HepG2 (cell line): ENCODE measurements at regions not wholly inside any gene's neighbourhood (a gene's known extent, or its start where the extent isn't known, plus 50 kb on each side); places are given as distances from the start of the nearest gene placed in this dataset.

Source experiments
- ATF4 ChIP-seq, 2 experiments: fragments of 450-650 bp in 1 of 2; sonication (generic) in 1 of 2; formaldehyde crosslinking; IDR thresholded peaks; 2 replicates each; pipeline versions ENCODE4 v1.5.0 to v1.8.0; 2020 to 2022; ENCODE audit warnings: mild to moderate bottlenecking in 1 of 2, missing genetic modification reagents in 1 of 2
- CREB1 ChIP-seq, 2 experiments: fragments of 450-650 bp in 1 of 2; IDR thresholded peaks; 2 replicates each; pipeline ENCODE4 v1.6.1; 2016 to 2017; ENCODE audit warnings: control low read depth in 1 of 2, mild to moderate bottlenecking in 1 of 2, missing compliant biosample characterization in 1 of 2, missing genetic modification characterization in 1 of 2
- E2F5 ChIP-seq: sonication (generic); formaldehyde crosslinking; conservative IDR thresholded peaks from 2 replicates; pipeline ENCODE4 v1.4.0; 2020; ENCODE audit warnings: missing genetic modification reagents
- ELF3 ChIP-seq: IDR thresholded peaks from 2 replicates; pipeline ENCODE4 v1.6.1; 2016; ENCODE audit warnings: missing genetic modification reagents, missing compliant biosample characterization
- FOSL1 ChIP-seq: sonication (generic); formaldehyde crosslinking; IDR thresholded peaks from 2 replicates; pipeline ENCODE4 v1.9.0; 2021; ENCODE audit warnings: missing genetic modification reagents, borderline replicate concordance
- HMG20A ChIP-seq: IDR thresholded peaks from 2 replicates; pipeline ENCODE4 v1.6.1; 2016; ENCODE audit warnings: borderline replicate concordance
- JUN ChIP-seq: sonication (generic); formaldehyde crosslinking; IDR thresholded peaks from 2 replicates; pipeline ENCODE4 v1.4.0; 2020; ENCODE audit warnings: mild to moderate bottlenecking, missing genetic modification reagents
- PHB2 ChIP-seq: fragments of 450-650 bp; IDR thresholded peaks from 2 replicates; pipeline ENCODE4 v1.6.1; 2018; ENCODE audit not compliant: partially characterized antibody
- RERE ChIP-seq: IDR thresholded peaks from 2 replicates; pipeline ENCODE4 v1.6.1; 2016; ENCODE audit warnings: low read depth, missing genetic modification reagents, missing compliant biosample characterization
- SIN3A ChIP-seq: IDR thresholded peaks from 2 replicates; pipeline ENCODE4 v1.6.1; 2011; ENCODE audit warnings: low read depth, mild to moderate bottlenecking, control low read depth, low read length, borderline replicate concordance
- SIX1 ChIP-seq: sonication (generic); formaldehyde crosslinking; IDR thresholded peaks from 2 replicates; pipeline ENCODE4 v1.4.0; 2020; ENCODE audit warnings: missing genetic modification reagents, borderline replicate concordance
- SMAD1 ChIP-seq: sonication (generic); formaldehyde crosslinking; IDR thresholded peaks from 2 replicates; pipeline ENCODE4 v1.4.0; 2020; ENCODE audit warnings: missing genetic modification reagents, low read depth, mild to moderate bottlenecking, borderline replicate concordance
- SOX13 ChIP-seq, 3 experiments: fragments of 450-650 bp in 1 of 3; sonication (generic) in 1 of 3; formaldehyde crosslinking in 1 of 3; IDR thresholded peaks in 2 of 3; conservative IDR thresholded peaks in 1 of 3; 2 replicates each; pipeline versions ENCODE4 v1.5.0 to v1.6.1; 2016 to 2020; ENCODE audit warnings: antibody characterized with exemption in 1 of 3, mild to moderate bottlenecking in 1 of 3, missing compliant biosample characterization in 1 of 3, missing genetic modification reagents in 1 of 3, moderate library complexity in 1 of 3
- SOX6 ChIP-seq, 2 experiments: fragments of 450-650 bp in 1 of 2; sonication (generic) in 1 of 2; formaldehyde crosslinking in 1 of 2; IDR thresholded peaks; 2 replicates each; pipeline versions ENCODE4 v1.4.0 to v1.6.1; 2017 to 2020; ENCODE audit warnings: antibody characterized with exemption in 1 of 2, mild to moderate bottlenecking in 1 of 2, missing genetic modification reagents in 1 of 2
- TMF1 ChIP-seq: sonication (generic); formaldehyde crosslinking; IDR thresholded peaks from 2 replicates; pipeline ENCODE4 v1.8.1; 2022; ENCODE audit warnings: low read depth, missing genetic modification reagents

GRCh38 chr12:65631621-65632111 lies 192.6 kb upstream of the HMGA2 start (continued):
- TF ChIP-seq ATF4 (CRISPR knock-in tag; IDR thresholded peaks at IDR 0.05) (peak in 1 of 2 experiments; percentile 36; a peak in 1 of 4 replicates), ELF3 (CRISPR knock-in tag) (peak; percentile 46; the same call in 1 of the 2 replicates), CREB1 (IDR thresholded peaks at IDR 0.05) (no peak), CREB1 (CRISPR knock-in tag; IDR thresholded peaks at IDR 0.05) (0 out of 2 replicates have a peak, but pooled peaks have one; percentile 30), PHB2 (no peak), RERE (CRISPR knock-in tag) (0 out of 2 replicates have a peak, but pooled peaks have one; percentile 25), E2F5 (no peak), SOX13 (IDR thresholded peaks at IDR 0.05) (no peak), SOX13 (CRISPR knock-in tag; conservative IDR thresholded peaks at IDR 0.05 in 1 of 2, IDR thresholded peaks at IDR 0.05 in 1 of 2) (peak in 1 of 2 experiments; percentile 35; a peak in 1 of 4 replicates), SIN3A (no peak), HMG20A (CRISPR knock-in tag) (peak; percentile 54; the same call in 1 of the 2 replicates), SOX6 (IDR thresholded peaks at IDR 0.05) (no peak), SOX6 (CRISPR knock-in tag; IDR thresholded peaks at IDR 0.05) (peak; percentile 59; the same call in 1 of the 2 replicates), SMAD1 (CRISPR knock-in tag) (no peak), FOSL1 (CRISPR knock-in tag) (peak; percentile 79; the same call in 1 of the 2 replicates), TMF1 (no peak), SIX1 (CRISPR knock-in tag) (peak; percentile 34; the same call in 1 of the 2 replicates), JUN (peak; percentile 48; the same call in 1 of the 2 replicates)
